ENCODE measurements at regions not wholly inside any gene's neighbourhood (a gene's known extent, or its start where the extent isn't known, plus 50 kb on each side); places are given as distances from the start of the nearest gene placed in this dataset.

GRCh38 chr3:107272885-107273284 is 104.4 kb upstream of the CCDC54 start:
- TF ChIP-seq CTCF (IDR thresholded peaks at IDR 0.05) (no peak), ZFX (IDR thresholded peaks at IDR 0.05; ENCODE audit: borderline replicate concordance) (no peak)

Data from 22Rv1 (cell line).